GM12875 (cell line): ENCODE measurements at regions not wholly inside any gene's neighbourhood (a gene's known extent, or its start where the extent isn't known, plus 50 kb on each side); places are given as distances from the start of the nearest gene placed in this dataset.

Experiments
- H3K4me3 ChIP-seq: one replicate; pipeline ENCODE4 v1.5.1; 2011; ENCODE audit warnings: low read depth, low read length, control low read depth
- CTCF ChIP-seq: IDR thresholded peaks from 2 replicates; pipeline ENCODE4 v1.5.1; 2011; ENCODE audit warnings: low read depth, mild to moderate bottlenecking, control low read depth, inconsistent platforms, low read length, moderate library complexity, borderline replicate concordance; ENCODE audit not compliant: insufficient read depth

DNA sequence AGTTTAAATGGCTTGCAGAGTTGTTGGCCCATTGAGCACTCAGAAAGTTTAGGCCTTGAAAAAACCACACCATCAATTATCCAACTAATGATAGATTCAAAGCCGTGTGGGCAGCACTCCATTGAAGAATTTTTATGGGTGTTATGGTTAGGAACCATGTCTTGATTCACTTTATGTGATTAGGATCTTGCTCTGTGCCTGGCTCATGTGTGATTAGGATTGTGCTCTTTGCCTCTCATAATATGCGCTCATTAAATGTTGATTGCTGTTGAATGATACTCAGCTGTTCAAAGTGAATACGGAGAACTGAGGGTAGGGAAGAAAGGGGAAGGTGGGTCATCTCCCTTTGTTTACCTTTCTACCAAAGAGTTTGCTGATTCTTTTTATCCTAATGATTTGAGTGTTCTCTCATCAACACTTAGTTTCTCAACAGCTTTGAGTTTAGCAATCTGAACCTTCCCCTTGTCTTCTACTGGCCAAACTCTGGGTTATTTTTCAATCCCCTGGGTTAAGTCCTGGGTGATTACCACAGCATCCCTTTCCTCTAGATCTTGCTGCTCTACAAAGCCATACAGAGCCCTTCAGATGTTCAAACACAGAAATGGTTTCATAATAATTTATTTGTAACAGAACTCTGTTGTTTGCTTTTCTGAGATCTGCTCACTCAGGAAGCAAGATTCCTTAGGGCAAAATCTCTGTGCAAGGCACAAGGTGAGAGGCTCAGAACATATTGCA lies 668.8 kb upstream of the RGMB start:
- no peak overlapping the region for H3K4me3 ChIP-seq
- TF ChIP-seq CTCF, result no peak

- no peak for TF ChIP-seq CTCF
- no peak overlapping the region for H3K4me3 ChIP-seq
Observed at GRCh38 chr5:98105681-98106080, 667.8 kb upstream of the RGMB start.

GRCh38 chr5:98106116-98107031 lies 667.1 kb upstream of the RGMB start:
- no peak overlapping the region for H3K4me3 ChIP-seq
- no peak for TF ChIP-seq CTCF

GRCh38 chr5:98108497-98108896 lies 665.0 kb upstream of the RGMB start:
- TF ChIP-seq CTCF, result no peak
- H3K4me3 ChIP-seq, result no peak overlapping the region

DNA sequence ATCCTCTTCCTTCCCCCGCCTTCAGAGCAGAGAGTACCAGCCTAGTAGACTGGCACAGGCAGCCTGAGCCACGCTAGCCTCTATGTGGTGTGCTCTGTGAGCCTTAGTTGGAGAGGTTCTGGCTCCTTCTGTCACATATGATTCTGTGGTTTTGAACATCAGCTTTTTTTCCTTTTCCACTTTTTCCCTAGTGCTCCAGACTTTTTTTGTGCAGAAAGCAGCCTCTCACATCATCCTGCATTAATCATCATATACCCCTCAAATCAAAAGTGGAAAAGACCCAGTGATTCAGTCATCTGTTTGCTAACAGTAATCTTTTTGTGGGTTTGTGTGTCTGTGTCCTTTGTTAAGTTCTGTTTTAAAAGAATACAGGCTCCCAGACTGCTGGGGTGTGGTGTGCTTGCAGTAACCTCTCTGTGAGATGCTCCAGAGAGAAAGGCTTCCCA lies 663.9 kb upstream of the RGMB start:
- no peak for TF ChIP-seq CTCF
- H3K4me3 ChIP-seq, result no peak overlapping the region

DNA sequence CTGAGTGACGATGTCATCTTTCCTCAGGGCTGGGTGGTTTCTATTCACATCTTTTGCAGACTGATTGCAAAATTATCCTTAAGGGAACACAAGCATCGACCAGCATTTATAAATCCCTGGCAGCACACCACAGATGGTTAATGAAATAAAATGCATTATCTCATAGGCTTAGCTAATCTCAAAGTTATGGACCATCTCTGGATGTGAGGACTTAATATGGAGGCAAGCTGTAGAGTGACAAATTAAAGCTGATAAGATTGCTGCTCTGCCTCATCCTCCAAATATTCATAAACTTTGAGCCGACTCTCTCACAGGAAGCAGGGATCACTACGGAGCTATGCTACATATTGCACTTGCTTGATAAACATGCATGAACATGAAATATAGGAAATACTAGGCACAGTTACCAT lies 663.2 kb upstream of the RGMB start:
- H3K4me3 ChIP-seq, result no peak overlapping the region
- no peak for TF ChIP-seq CTCF

DNA sequence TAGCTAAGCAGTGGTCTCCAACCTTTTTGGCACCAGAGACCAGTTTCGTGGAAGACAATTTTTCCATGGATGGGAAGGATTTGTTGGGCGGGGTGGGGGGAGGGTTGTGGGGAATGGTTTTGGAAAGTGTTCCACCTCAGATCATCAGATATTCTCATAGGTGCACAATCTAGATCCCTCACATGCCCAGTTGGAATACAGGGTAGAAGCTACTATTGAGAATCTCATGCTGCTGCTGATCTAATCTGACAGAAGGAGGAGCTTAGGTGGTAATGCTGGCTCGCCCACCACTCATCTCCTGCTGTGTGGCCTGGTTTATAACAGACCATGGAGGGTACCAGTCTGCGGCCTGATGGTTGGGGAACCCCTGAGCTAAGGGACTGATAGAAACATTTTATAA lies 662.7 kb upstream of the RGMB start:
- no peak for TF ChIP-seq CTCF
- H3K4me3 ChIP-seq, result no peak overlapping the region
